Neural crest cell (in vitro differentiated cells): ENCODE measurements at regions not wholly inside any gene's neighbourhood (a gene's known extent, or its start where the extent isn't known, plus 50 kb on each side); places are given as distances from the start of the nearest gene placed in this dataset.
A peak's percentile ranks its signal among the peaks of the same experiment; 100 is the strongest.

Source experiments
- DNase-seq: peaks from one replicate; pipeline ENCODE4 v3.0.0; 2021; ENCODE audit warnings: low read depth, mixed read lengths, low spot score
- H3K27ac Mint-ChIP-seq: one replicate; pipeline ENCODE4 v1.8.0; 2021; ENCODE audit warnings: mild to moderate bottlenecking, mixed read lengths; ENCODE audit not compliant: unreplicated experiment
- H3K27me3 Mint-ChIP-seq: 2 replicates; pipeline ENCODE4 v1.8.0; 2021; ENCODE audit warnings: low read depth, mild to moderate bottlenecking, mixed read lengths
- H3K36me3 Mint-ChIP-seq: 2 replicates; pipeline ENCODE4 v1.8.0; 2021; ENCODE audit warnings: low read depth, mild to moderate bottlenecking, mixed read lengths
- H3K4me1 Mint-ChIP-seq: 2 replicates; pipeline ENCODE4 v1.8.0; 2021; ENCODE audit warnings: mixed read lengths
- H3K4me3 Mint-ChIP-seq: one replicate; pipeline ENCODE4 v1.8.0; 2021; ENCODE audit warnings: mild to moderate bottlenecking, mixed read lengths
- H3K9me3 Mint-ChIP-seq: 2 replicates; pipeline ENCODE4 v1.8.0; 2021; ENCODE audit warnings: mixed read lengths
- CTCF ChIP-seq: fragments of 200-600 bp; sonication (generic); conservative IDR thresholded peaks from 2 replicates; pipeline ENCODE4 v1.5.0; 2021; ENCODE audit warnings: antibody characterized with exemption, mild to moderate bottlenecking

GRCh38 chr7:3149231-3149995, 105.7 kb upstream of the CARD11 start:
- H3K36me3 Mint-ChIP-seq = no peaks in the 10 kb centered on the region
- no peak for TF ChIP-seq CTCF
- peak overlapping the region; percentile 81 for H3K27ac Mint-ChIP-seq
- H3K27me3 Mint-ChIP-seq = peaks cover 2% of the 10 kb centered on the region
- no peak for DNase-seq
- H3K4me3 Mint-ChIP-seq = no peak overlapping the region
- peaks cover 4% of the 10 kb centered on the region for H3K4me1 Mint-ChIP-seq
- no peaks in the 10 kb centered on the region for H3K9me3 Mint-ChIP-seq

GRCh38 chr7:3150027-3150426, 106.4 kb upstream of the CARD11 start:
- Mint-ChIP-seq H3K4me1 (no peaks in the 10 kb centered on the region), H3K36me3 (no peaks in the 10 kb centered on the region), H3K9me3 (peaks cover 3% of the 10 kb centered on the region), H3K27me3 (peaks cover 2% of the 10 kb centered on the region), H3K27ac (peak overlapping the region; percentile 81), H3K4me3 (no peak overlapping the region)
- TF ChIP-seq CTCF = no peak
- no peak for DNase-seq

GRCh38 chr7:3151784-3152183, 108.1 kb upstream of the CARD11 start:
- Mint-ChIP-seq H3K27me3 (peaks cover 2% of the 10 kb centered on the region), H3K27ac (no peak overlapping the region), H3K36me3 (no peaks in the 10 kb centered on the region), H3K4me3 (no peak overlapping the region), H3K9me3 (peaks cover 4% of the 10 kb centered on the region), H3K4me1 (no peaks in the 10 kb centered on the region)
- DNase-seq = no peak
- no peak for TF ChIP-seq CTCF

- H3K9me3 Mint-ChIP-seq = peaks cover 4% of the 10 kb centered on the region
- no peak for TF ChIP-seq CTCF
- peaks cover 2% of the 10 kb centered on the region for H3K27me3 Mint-ChIP-seq
- H3K4me3 Mint-ChIP-seq = no peak overlapping the region
- no peaks in the 10 kb centered on the region for H3K36me3 Mint-ChIP-seq
- no peak overlapping the region for H3K27ac Mint-ChIP-seq
- H3K4me1 Mint-ChIP-seq = no peaks in the 10 kb centered on the region
- no peak for DNase-seq
These were observed 109.0 kb upstream of the CARD11 start for GRCh38 chr7:3152714-3153113.

- no peak for TF ChIP-seq CTCF
These were observed 109.5 kb upstream of the CARD11 start for GRCh38 chr7:3153118-3153517.

More at GRCh38 chr7:3153118-3153517, 109.5 kb upstream of the CARD11 start:
- Mint-ChIP-seq H3K4me1 (peaks cover 3% of the 10 kb centered on the region), H3K9me3 (peaks cover 4% of the 10 kb centered on the region), H3K27me3 (peaks cover 5% of the 10 kb centered on the region), H3K4me3 (no peak overlapping the region), H3K27ac (no peak overlapping the region), H3K36me3 (no peaks in the 10 kb centered on the region)
- DNase-seq = no peak
